NCI-H446 (cell line): ENCODE measurements at regions not wholly inside any gene's neighbourhood (a gene's known extent, or its start where the extent isn't known, plus 50 kb on each side); places are given as distances from the start of the nearest gene placed in this dataset.
"Not testable (repeated sequence)": the region's sequence is repeated elsewhere in the genome, so short reads cannot be mapped to it uniquely, and the experiment has no call there.

Experiments used
- DNase-seq, 2 experiments: peaks; one replicate each; lab custom pipeline; 2025; lab: John Stamatoyannopoulos, UW

GRCh38 chr3:62926494-62926893 is 51.3 kb upstream of the CADPS start:
- DNase-seq: no peak

DNA sequence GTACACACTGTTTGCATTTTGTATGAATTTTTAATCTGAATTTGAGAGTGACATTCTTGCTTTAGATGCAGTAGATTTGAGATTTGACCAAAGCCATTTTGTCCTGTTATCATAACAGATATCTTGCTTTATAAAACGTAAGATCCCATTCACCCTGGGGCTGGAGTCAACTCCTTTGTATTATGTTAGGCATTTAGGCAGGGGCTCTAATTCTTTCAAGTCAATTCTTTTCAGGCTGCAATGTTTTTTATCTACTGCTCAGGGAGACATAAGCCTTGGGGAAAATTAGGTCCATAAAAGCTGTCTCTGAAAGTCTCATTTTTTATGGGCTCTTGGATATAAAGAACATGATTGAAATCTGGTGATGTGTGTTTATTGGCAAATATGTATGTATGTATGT is 53.0 kb upstream of the CADPS start:
- no peak for DNase-seq

DNA sequence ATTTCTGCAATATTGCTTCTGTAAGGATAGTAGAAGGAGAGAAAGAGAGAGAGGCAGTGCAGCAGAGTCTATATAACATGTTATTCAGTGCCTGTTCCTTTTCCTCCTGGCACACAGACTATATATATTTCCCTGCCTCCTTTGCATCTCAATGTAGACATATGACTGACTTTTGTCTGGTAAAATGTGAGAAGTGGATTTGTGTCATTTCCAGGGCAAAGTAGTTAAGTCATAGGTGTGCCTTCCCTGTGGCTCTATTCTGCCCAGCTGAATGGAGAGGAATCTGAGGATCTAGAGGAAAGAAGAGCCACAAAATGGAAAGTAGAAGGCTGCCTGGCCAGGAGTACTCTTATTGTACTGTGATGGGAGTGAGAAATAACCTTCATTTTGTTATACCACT is 54.6 kb upstream of the CADPS start:
- DNase-seq: no peak

- DNase-seq: no peak
These were observed 60.6 kb upstream of the CADPS start for GRCh38 chr3:62935793-62936192.

GRCh38 chr3:62936626-62937254 is 61.5 kb upstream of the CADPS start:
- DNase-seq: no peak

DNA sequence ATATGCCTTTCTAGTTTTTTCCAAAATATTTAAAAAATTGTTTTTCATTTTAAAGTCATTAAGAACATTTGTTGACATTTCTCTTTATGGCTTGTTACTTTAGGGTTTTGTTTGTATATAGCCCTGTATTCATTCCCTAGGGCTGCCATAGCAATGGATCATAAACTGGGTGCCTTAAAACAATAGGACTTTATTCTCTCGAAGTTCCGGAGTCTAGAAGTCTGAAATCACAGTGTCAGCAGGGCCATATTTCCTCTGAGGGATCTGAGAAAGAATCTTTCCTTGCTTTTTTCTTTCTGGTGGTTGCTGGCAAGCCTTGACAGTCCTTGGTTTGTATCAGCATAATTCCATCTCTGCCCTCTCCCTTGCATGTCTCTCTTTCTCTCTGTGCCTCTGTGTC is 63.4 kb upstream of the CADPS start:
- DNase-seq: no peak

GRCh38 chr3:62939707-62940106 is 64.5 kb upstream of the CADPS start:
- DNase-seq: no peak

DNA sequence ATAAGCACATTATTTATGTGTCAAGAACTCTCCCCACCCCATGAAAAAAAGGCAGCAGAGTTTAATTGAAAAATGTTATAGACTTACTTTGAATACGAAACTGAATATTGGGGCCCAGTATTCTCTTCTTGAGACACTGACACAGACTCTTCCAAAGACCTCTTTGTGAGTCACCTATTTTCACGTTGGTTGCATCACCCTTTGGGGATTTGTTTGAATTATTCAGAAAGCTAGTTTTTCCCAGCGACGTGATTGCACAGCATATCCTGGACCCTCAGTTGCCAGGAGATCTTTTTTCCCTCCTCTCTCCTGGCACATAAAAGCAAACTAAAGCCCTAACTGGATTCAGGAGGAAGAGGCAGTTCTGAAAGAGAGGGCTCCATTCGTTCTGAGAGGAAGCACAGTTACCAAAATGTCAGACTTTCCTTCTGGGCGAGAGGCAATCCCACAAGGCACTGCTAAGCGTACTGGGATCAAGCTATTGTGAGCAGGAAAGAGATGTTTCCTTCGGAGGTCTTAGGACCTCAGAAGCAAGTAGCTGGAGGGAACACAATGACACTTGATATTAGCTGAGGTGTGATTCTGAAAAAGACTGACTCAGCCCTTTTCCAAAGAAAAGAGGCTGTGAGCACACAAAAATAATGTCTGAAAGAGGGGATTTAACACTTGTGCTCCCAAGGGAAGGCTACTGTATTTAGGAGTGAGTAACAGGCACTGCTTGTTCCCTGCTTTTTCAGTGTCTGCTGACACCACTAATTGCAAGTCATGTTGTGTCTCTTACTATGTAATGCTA is 65.8 kb upstream of the CADPS start:
- no peak for DNase-seq

- DNase-seq: no peak
These were observed 67.0 kb upstream of the CADPS start for GRCh38 chr3:62942227-62942626.

DNA sequence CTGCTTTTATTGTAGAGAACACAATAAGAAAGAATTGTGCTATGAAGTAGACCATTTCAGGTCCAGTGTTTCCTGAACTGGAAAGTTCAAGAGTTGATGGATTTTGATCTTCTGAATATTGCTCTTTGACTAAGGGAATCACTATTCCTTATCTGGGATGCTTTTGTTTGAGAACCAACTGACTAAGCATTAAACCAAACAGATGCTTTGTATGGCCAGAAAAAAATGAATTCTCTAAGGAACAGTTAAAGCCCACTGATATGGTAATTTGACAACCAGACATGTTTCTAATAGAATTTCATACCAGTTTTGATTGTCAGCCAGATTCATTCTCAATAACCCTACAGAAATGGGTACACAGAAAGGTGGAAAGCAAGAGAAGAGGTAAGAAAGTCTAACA is 67.5 kb upstream of the CADPS start:
- no peak for DNase-seq

DNA sequence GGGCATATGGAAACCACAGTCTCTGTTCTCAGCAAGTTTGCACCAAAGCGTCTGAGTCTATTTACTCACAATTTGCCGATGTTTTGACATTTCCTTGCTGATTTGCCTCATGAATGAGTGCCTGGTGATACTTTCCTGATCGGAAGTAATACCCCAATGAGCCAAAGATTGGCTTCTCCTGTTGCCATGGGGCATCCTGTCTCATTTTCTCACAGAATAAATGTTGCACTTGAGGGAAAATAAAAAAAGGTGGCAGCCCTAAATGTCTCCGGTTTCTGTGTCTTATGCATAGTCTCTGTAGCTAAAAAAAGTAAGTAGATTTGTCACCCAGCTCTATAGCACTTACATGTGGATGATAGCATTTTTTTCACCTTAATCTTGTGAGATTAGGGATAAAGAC is 73.7 kb upstream of the CADPS start:
- DNase-seq: no peak

DNA sequence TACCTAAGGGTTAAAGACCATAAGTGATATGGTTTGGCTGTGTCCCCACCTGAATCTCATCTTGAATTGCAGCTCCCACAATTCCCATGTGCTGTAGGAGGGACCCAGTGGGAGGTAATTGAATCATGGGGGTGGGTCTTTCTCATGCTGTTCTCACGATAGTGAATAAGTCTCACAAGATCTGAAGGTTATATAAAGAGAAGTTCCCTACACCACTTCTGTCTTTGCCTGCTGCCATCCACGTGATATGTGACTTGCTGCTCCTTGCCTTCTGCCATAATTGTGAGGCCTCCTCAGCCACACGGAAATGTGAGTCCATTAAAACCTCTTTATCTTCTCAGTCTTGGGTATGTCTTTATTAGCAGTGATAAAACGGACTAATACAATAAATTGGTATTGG is 75.0 kb upstream of the CADPS start:
- DNase-seq: no peak

DNA sequence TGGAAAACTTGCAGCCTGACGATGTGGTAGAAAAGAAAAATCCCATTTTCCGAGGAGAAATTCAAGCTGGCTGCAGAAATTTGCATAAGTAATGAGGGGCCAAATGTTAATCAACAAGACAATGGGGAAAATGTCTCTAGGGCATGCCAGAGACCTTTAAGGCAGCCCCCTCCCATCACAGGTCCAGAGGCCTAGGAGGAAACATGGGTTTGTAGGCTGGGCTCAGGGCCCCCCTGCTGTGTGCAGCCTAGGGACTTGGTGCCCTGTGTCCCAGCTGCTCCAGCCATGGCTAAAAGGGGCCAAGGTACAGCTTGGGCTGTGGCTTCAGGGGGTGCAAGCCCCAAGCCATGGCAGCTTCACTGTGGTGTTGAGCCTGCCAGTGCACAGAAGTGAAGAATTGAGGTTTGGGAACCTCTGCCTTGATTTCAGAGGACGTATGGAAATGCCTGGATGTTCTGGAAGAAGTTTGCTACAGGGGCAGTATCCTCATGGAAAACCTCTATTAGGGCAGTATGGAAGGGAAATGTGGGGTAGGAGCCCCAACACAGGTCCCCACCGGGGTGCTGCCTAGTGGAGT is 75.9 kb upstream of the CADPS start:
- DNase-seq: no peak

DNA sequence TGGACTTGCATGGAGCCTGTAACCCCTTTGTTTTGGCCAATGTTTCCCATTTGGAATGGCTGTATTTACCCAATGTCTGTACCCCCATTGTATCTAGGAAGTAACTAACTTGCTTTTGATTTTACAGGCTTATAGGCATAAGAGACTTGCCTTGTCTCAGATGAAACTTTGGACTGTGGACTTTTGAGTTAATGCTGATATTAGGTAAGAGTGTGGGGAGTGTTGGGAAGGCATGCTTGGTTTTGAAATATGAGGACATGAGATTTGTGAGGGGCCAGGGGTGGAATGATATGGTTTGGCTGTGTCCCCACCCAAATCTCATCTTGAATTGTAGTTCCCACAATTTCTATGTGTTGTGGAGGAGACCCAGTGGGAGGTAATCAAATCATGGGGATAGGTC is 76.7 kb upstream of the CADPS start:
- not testable (repeated sequence) for DNase-seq

DNA sequence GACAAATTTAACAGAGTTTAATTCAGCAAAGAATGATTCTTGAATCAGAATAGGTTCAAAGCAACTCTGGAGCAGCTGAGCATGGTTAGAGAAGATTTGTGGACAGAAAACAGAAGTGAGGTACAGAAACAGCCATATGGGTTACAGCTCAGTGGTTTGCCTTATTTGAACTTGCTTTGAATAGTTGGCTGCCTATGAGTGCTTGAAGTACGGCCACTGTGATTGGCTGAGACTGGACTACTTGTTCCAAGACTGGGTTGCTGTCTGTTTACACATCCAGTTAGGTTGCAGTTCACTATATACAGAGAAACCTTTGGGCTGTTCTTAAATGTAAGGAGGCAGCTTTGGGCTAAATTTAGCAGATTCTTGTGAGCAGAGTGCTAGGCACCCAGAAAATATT is 79.4 kb upstream of the CADPS start:
- DNase-seq: peak; percentile 5 to 43

GRCh38 chr3:62955126-62955525 is 79.9 kb upstream of the CADPS start:
- DNase-seq: no peak

- DNase-seq: no peak
These were observed 81.2 kb upstream of the CADPS start for GRCh38 chr3:62956411-62956810.

DNA sequence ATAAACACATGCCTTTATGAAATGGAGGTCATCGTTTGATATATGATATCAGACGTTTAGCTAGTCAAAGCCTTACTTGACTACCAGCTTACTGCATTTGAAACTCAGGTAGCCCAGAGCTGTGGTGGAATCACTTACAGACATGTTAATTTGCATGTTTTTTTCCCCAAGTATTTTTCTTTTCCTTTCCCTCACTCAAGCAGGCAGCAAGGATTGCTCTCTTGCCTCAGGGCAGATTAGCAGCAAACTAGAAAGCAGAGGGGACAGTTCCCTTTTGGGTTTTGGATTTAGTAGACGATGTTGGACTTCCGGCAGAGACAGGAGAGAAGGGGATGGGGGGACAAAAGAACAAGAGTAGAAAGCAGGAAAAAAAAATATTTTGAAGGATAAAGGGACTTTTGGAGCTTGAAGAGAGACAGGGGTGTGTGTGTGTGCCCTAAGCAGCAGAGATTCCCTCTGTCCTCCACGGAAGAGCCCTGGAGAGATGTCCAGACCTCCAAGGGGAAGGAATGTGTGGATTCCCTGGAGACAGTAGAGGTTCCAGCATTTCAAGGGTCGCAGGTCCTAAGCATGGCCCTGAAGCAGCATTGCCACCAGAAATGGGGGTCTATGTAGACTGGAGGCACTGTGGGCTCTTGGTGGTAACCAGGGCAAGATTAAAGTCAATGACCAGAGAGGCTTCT is 86.8 kb upstream of the CADPS start:
- no peak for DNase-seq

DNA sequence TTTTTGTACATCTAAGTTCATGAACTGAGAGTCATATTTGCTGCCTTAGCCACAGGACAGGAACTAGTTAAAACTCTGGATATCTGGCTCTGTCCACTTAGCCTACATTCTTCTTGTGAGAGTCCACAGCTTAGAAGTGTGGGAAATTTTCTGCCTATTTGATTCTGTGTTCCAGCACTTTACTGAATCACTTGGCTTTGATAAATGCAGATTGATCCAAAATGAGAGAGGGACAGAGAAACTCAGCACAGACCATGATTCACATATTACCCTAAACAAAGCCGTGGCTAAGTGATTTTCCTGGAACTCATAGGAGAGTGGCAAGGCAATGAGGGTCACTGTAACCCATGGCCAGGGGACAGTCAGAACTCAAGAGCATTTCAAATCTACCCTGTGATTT is 87.5 kb upstream of the CADPS start:
- no peak for DNase-seq

- DNase-seq: peak in 1 of 2 experiments; percentile 5
These were observed 90.1 kb upstream of the CADPS start for GRCh38 chr3:62965311-62965710.

DNA sequence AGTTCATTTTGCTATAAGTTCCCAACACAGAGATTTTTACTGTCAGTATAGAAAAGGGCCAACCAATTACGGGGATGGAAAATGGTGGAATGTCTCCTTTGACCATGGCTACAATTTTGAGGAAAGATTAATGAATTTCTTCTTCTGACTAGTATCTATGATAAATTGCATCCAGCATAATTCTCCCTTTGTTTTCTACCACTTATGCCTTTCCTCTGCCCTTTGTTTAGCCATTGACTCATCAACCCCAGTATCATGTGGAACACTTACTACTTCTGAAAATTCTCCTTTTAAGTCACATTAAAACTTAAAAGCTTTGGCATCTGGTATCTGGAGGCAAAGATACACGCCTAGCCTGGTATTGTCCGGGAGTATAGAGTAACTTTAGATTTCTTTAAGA is 92.9 kb upstream of the CADPS start:
- no peak for DNase-seq

DNA sequence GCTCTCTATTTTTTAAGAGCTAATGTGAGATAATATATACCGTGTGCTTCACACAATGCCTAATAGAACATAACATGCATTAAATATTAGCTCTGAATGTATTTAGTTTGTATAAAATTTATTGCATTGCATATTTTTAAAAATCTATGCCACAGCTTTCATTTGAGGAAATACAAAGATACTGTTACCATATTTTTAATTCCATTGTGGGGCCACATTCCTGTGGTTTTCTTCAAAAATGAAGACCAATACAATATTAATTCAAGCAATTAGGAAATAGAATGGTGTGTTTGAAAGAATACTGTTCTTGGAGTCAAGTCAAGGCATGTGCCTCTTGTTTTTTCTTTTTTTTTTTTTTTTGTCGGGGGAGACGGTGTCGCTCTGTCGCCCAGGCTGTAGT is 95.4 kb upstream of the CADPS start:
- DNase-seq: no peak

DNA sequence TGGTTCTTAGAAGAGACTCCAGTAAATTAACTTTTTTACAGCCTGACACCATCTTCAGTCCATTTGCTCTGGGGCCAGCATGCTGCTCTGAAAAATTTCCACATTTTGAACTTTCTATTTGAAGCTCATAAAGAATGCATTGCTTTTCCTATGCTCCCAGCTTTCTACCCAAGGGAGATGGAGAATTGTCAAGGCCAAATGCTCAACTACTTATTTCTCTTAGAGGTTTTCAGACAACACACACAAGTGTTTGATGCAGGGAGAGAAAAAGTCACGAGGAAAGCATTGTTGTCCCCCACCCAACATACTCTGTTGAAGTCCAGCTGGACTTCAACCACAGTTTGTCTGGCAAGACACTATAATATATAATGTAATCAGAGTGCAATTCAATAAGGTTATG is 100.3 kb upstream of the CADPS start:
- DNase-seq: no peak
